A549 (cell line): ENCODE measurements at regions not wholly inside any gene's neighbourhood (a gene's known extent, or its start where the extent isn't known, plus 50 kb on each side); places are given as distances from the start of the nearest gene placed in this dataset.

Experiments
- ATAC-seq, 2 experiments: fragments of 200-7000 bp in 1 of 2; fragments of >200 bp in 1 of 2; cut with Nextera tagmentation in 1 of 2; cut with Tn5 transposase in 1 of 2; 3 replicates each; pipeline versions ENCODE4 v1.8.0 to v1.9.1; 2018 to 2020; ENCODE audit warnings: mild to moderate bottlenecking in 1 of 2, moderate library complexity in 1 of 2
- CTCF ChIA-PET: fragments of 300-600 bp; sonication (Branson Sonifier 250); formaldehyde crosslinking; extraction: SDS; loops from one replicate; lab custom pipeline; 2021; ENCODE audit warnings: antibody characterized with exemption, inconsistent platforms; lab: Yijun Ruan, JAX
- POLR2A ChIA-PET: fragments of 350-600 bp; formaldehyde crosslinking; extraction: SDS; loops from one replicate; lab custom pipeline; 2021; ENCODE audit warnings: antibody characterized with exemption, inconsistent platforms; lab: Yijun Ruan, JAX
- DNase-seq, 2 experiments: peaks; one replicate each; pipeline versions ENCODE4 v3.0.0 to v3.0.0-alpha.2; 2011 to 2016; ENCODE audit warnings: low read depth in 1 of 2, low spot score in 1 of 2
- FAIRE-seq: peaks from 2 replicates; lab custom pipeline; 2011; peaks lifted over from hg19 to GRCh38; lab: Jason Lieb, UNC
- H3K27ac ChIP-seq, 2 experiments: fragments of >200 bp; sonication (Bioruptor Twin); formaldehyde crosslinking; 3 replicates each; pipeline ENCODE4 v1.5.1; 2016 to 2017
- H3K4me1 ChIP-seq: fragments of >200 bp; sonication (Bioruptor Twin); formaldehyde crosslinking; 3 replicates; pipeline ENCODE4 v1.6.1; 2016
- H3K4me2 ChIP-seq: fragments of >200 bp; sonication (Bioruptor Twin); formaldehyde crosslinking; 3 replicates; pipeline ENCODE4 v1.6.1; 2016
- H3K4me3 ChIP-seq: fragments of >200 bp; sonication (Bioruptor Twin); formaldehyde crosslinking; 3 replicates; pipeline ENCODE4 v1.5.1; 2016
- H3K9me3 ChIP-seq: fragments of >200 bp; sonication (Bioruptor Twin); formaldehyde crosslinking; 3 replicates; pipeline ENCODE4 v1.6.1; 2016
- CHD2 ChIP-seq: fragments of 150-350 bp; IDR thresholded peaks from 2 replicates; pipeline ENCODE4 v1.6.1; 2014; ENCODE audit warnings: low read length; ENCODE audit not compliant: partially characterized antibody
- HDAC2 ChIP-seq: fragments of 200-600 bp; sonication (generic); IDR thresholded peaks from 2 replicates; pipeline ENCODE4 v1.6.1; 2016
- HEYL ChIP-seq: fragments of 250-450 bp; sonication (Bioruptor Pico); IDR thresholded peaks from 2 replicates; pipeline ENCODE4 v1.8.0; 2021; ENCODE audit warnings: mild to moderate bottlenecking, moderate library complexity
- HOXB5 ChIP-seq: fragments of 250-450 bp; sonication (Bioruptor Pico); IDR thresholded peaks from 2 replicates; pipeline ENCODE4 v1.5.0; 2020; ENCODE audit warnings: mild to moderate bottlenecking, moderate library complexity
- JUNB ChIP-seq: fragments of >200 bp; sonication (Bioruptor Twin); formaldehyde crosslinking; IDR thresholded peaks from 2 replicates; pipeline ENCODE4 v1.6.1; 2016
- KDM5A ChIP-seq: fragments of 200-600 bp; sonication (generic); IDR thresholded peaks from 2 replicates; pipeline ENCODE4 v1.6.1; 2016; ENCODE audit warnings: antibody characterized with exemption, mild to moderate bottlenecking
- NR3C1 ChIP-seq: fragments of >200 bp; sonication (Bioruptor Twin); formaldehyde crosslinking; IDR thresholded peaks from 3 replicates; pipeline ENCODE4 v1.6.1; 2017
- PHF8 ChIP-seq: fragments of 200-600 bp; sonication (generic); IDR thresholded peaks from 2 replicates; pipeline ENCODE4 v1.6.1; 2016; ENCODE audit warnings: low read depth, mild to moderate bottlenecking, antibody characterized with exemption, moderate library complexity, borderline replicate concordance
- POLR2AphosphoS2 ChIP-seq: conservative IDR thresholded peaks from 2 replicates; pipeline ENCODE4 v1.6.1; 2012; ENCODE audit warnings: low read length, improper control_type of control experiment, inconsistent platforms
- RARB ChIP-seq: fragments of 250-450 bp; sonication (Bioruptor Pico); IDR thresholded peaks from 2 replicates; pipeline ENCODE4 v1.8.0; 2021; ENCODE audit warnings: mild to moderate bottlenecking, moderate library complexity
- RFX5 ChIP-seq: fragments of 450-650 bp; IDR thresholded peaks from 2 replicates; pipeline ENCODE4 v1.7.1; 2014; ENCODE audit warnings: antibody characterized with exemption, mild to moderate bottlenecking, moderate library complexity
- RNF2 ChIP-seq: fragments of 200-600 bp; sonication (generic); IDR thresholded peaks from 2 replicates; pipeline ENCODE4 v1.6.1; 2016; ENCODE audit warnings: low read depth, mild to moderate bottlenecking, antibody characterized with exemption, moderate library complexity, borderline replicate concordance
- ZC3H11A ChIP-seq: fragments of 450-650 bp; IDR thresholded peaks from 2 replicates; pipeline ENCODE4 v1.6.1; 2014; ENCODE audit warnings: antibody characterized with exemption, mild to moderate bottlenecking
- WGBS: methylation state at CpG from one replicate; pipeline ENCODE4 v1.1.6; 2017; ENCODE audit errors: missing lambda C conversion rate; 5-methylcytosine and 5-hydroxymethylcytosine counted together
- TF ChIP-seq, protein P1 (sequence below): IDR thresholded peaks from 2 replicates; pipeline ENCODE4 v1.6.1; 2012
- TF ChIP-seq, protein P2 (sequence below): fragments of >200 bp; sonication (Bioruptor Twin); formaldehyde crosslinking; IDR thresholded peaks from 2 replicates; pipeline ENCODE4 v1.6.1; 2016
- TF ChIP-seq, protein P3 (sequence below): IDR thresholded peaks from 2 replicates; pipeline ENCODE4 v1.6.1; 2012; ENCODE audit warnings: low read depth, borderline replicate concordance
- TF ChIP-seq, protein P4 (sequence below): fragments of 200-600 bp; sonication (generic); IDR thresholded peaks from 2 replicates; pipeline ENCODE4 v1.6.1; 2016; ENCODE audit warnings: antibody characterized with exemption, mild to moderate bottlenecking, moderate library complexity
- TF ChIP-seq, protein P5 (sequence below): fragments of 450-650 bp; IDR thresholded peaks from 2 replicates; pipeline ENCODE4 v1.6.1; 2014; ENCODE audit warnings: antibody characterized with exemption
- TF ChIP-seq, protein P6 (sequence below): fragments of 250-450 bp; sonication (Bioruptor Pico); IDR thresholded peaks from 2 replicates; pipeline ENCODE4 v1.5.0; 2020; ENCODE audit warnings: low read depth, mild to moderate bottlenecking, moderate library complexity

DNA sequence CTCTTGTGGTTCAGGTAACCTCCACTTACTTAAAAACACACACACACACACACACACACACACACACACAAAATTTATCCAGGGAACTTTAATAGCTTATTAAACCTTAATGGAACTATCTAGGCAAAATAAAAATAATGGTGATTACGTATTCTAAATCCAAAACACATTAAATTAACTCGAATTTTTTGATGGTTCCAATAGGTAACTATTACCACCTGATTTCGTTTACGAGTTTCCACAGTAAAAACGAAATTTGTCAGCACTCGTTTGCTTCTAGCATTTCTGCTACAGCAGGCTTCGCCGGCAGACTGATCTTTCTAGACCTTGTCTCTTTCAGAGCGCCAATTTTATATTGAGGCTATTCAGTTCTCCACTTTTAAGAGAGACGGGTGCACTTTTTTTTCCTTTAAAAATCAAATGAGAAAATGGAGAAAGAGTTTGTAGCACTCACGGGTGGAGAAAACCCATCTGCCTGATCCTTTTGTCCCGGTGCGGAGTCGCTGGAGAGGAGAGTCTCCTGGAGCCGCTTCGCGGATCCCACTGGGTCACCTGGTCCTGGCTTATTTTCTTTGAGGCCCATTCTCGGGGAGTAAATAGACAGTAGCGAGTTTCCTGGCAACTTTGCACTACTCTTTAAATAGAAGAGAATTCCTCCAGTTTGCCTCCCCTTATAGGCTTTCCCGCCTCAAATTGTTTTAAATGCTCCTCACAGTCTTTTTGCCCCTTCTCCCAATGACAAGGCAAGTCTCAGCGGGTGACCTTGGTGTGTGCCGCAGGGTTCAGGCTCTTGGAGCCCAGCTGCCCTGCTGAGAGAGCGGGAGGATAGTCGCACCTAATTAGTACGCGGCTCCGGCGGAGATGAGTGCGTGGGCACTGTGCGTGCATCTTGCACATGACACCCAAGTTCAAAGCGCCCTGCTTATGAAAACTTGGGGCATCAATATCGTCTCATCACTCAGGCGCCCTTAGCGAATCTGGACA lies 117.0 kb downstream of the KCNRG start:
- TF ChIP-seq ZC3H11A (no peak), RNF2 (no peak), HOXB5 (CRISPR knock-in tag) (no peak), RFX5 (no peak)
- TF ChIP-seq, protein P1, sequence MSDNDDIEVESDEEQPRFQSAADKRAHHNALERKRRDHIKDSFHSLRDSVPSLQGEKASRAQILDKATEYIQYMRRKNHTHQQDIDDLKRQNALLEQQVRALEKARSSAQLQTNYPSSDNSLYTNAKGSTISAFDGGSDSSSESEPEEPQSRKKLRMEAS: no peak
- FAIRE-seq: no peak

DNA sequence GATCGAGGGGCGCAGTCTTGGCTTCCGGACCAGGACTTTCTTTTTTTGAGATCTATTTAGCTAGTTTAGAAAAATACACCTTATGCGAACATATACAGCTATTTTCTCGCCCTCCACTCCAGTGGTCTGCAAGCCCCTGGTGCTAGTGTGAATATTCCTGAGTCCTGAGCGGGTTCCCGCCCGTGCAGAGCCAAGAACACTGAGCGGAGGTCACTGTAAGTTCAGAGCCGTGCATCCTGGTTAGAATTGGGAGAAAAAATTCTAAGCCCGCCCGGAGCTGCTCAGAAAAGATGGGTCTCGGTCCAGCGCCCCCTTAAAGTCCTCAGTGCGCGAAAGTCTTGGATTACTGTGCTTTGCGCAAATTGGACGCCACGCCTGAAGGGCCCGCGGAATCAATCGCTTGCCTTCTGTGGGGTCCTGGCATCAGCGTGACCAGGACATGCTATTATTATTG lies 117.7 kb downstream of the KCNRG start:
- CTCF ChIA-PET: no interaction called here
- H3K4me2 ChIP-seq: no peak overlapping the region
- POLR2A ChIA-PET: no interaction called here
- no peak for DNase-seq
- peaks cover 5% of the 10 kb centered on the region; the same call in 1 of the 3 replicates for H3K4me1 ChIP-seq
- no peaks in the 10 kb centered on the region for H3K9me3 ChIP-seq
- TF ChIP-seq, protein P1: no peak
- TF ChIP-seq, protein P2, sequence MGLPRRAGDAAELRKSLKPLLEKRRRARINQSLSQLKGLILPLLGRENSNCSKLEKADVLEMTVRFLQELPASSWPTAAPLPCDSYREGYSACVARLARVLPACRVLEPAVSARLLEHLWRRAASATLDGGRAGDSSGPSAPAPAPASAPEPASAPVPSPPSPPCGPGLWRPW: no peak
- TF ChIP-seq NR3C1 (no peak), HEYL (CRISPR knock-in tag) (no peak), CHD2 (no peak), JUNB (no peak), RARB (no peak)
- TF ChIP-seq, protein P3, sequence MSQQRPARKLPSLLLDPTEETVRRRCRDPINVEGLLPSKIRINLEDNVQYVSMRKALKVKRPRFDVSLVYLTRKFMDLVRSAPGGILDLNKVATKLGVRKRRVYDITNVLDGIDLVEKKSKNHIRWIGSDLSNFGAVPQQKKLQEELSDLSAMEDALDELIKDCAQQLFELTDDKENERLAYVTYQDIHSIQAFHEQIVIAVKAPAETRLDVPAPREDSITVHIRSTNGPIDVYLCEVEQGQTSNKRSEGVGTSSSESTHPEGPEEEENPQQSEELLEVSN: no peak
- TF ChIP-seq, protein P4, sequence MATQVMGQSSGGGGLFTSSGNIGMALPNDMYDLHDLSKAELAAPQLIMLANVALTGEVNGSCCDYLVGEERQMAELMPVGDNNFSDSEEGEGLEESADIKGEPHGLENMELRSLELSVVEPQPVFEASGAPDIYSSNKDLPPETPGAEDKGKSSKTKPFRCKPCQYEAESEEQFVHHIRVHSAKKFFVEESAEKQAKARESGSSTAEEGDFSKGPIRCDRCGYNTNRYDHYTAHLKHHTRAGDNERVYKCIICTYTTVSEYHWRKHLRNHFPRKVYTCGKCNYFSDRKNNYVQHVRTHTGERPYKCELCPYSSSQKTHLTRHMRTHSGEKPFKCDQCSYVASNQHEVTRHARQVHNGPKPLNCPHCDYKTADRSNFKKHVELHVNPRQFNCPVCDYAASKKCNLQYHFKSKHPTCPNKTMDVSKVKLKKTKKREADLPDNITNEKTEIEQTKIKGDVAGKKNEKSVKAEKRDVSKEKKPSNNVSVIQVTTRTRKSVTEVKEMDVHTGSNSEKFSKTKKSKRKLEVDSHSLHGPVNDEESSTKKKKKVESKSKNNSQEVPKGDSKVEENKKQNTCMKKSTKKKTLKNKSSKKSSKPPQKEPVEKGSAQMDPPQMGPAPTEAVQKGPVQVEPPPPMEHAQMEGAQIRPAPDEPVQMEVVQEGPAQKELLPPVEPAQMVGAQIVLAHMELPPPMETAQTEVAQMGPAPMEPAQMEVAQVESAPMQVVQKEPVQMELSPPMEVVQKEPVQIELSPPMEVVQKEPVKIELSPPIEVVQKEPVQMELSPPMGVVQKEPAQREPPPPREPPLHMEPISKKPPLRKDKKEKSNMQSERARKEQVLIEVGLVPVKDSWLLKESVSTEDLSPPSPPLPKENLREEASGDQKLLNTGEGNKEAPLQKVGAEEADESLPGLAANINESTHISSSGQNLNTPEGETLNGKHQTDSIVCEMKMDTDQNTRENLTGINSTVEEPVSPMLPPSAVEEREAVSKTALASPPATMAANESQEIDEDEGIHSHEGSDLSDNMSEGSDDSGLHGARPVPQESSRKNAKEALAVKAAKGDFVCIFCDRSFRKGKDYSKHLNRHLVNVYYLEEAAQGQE: no peak
- no peak overlapping the region for H3K27ac ChIP-seq
- FAIRE-seq: no peak
- 95% methylated on average over 19 of the region's 23 CpGs for WGBS
- no peak overlapping the region for H3K4me3 ChIP-seq
- no peak for ATAC-seq

More for the DNA sequence above, 117.0 kb downstream of the KCNRG start:
- Histone ChIP-seq H3K9me3 (no peaks in the 10 kb centered on the region), H3K27ac (no peak overlapping the region), H3K4me2 (no peak overlapping the region), H3K4me1 (peaks cover 5% of the 10 kb centered on the region; the same call in 1 of the 3 replicates), H3K4me3 (no peak overlapping the region)
- ATAC-seq (no peak), DNase-seq (no peak)
- CTCF ChIA-PET: no interaction called here
- POLR2A ChIA-PET: no interaction called here
- 91% methylated on average over 34 of the region's 34 CpGs for WGBS

DNA sequence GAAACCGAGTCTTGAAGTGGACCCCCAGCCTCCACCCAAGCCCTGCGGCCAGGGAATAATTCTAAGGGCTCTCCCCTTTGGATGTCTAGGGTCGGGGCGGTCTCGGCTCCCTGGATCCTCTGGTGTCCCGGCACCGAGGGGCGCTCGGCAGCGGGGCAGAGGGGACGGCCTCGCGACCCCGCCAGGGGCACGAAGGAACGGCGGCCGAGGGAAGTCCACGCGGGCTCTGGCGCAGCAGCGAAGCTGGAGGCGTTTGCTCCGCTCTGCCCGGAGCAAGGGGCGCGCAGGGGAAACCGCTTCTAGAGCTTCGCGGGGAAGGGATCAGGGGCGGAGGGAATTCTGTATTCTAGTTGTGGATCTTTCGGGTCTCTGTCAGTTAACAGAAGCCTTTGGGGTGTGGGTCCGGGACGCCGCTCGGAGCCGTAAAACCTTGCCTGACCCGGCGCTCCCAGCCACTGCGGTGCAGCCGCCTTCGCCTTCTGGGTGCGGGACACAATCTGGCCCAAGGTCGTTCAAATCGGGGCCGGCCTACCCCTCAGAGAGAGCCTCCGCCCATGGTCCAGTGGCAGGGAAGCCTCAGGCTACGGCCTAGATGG lies 118.2 kb downstream of the KCNRG start:
- FAIRE-seq: no peak
- POLR2A ChIA-PET: no interaction called here
- no peak for DNase-seq
- H3K9me3 ChIP-seq: no peaks in the 10 kb centered on the region
- CTCF ChIA-PET: no interaction called here
- no peak overlapping the region for H3K4me2 ChIP-seq
- no peak for ATAC-seq
- WGBS: 99% methylated on average over 18 of the region's 48 CpGs
- H3K27ac ChIP-seq: no peak overlapping the region
- H3K4me1 ChIP-seq: peaks cover 5% of the 10 kb centered on the region; the same call in 1 of the 3 replicates
- no peak overlapping the region for H3K4me3 ChIP-seq
- TF ChIP-seq, protein P4: no peak
- TF ChIP-seq, protein P5, sequence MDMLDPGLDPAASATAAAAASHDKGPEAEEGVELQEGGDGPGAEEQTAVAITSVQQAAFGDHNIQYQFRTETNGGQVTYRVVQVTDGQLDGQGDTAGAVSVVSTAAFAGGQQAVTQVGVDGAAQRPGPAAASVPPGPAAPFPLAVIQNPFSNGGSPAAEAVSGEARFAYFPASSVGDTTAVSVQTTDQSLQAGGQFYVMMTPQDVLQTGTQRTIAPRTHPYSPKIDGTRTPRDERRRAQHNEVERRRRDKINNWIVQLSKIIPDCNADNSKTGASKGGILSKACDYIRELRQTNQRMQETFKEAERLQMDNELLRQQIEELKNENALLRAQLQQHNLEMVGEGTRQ: no peak
- TF ChIP-seq KDM5A (no peak), CHD2 (no peak), HDAC2 (no peak), POLR2AphosphoS2 (no peak), PHF8 (no peak)
- TF ChIP-seq, protein P6, sequence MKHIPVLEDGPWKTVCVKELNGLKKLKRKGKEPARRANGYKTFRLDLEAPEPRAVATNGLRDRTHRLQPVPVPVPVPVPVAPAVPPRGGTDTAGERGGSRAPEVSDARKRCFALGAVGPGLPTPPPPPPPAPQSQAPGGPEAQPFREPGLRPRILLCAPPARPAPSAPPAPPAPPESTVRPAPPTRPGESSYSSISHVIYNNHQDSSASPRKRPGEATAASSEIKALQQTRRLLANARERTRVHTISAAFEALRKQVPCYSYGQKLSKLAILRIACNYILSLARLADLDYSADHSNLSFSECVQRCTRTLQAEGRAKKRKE (CRISPR knock-in tag): no peak
- TF ChIP-seq, protein P2: no peak
